K562 (cell line): ENCODE measurements at regions not wholly inside any gene's neighbourhood (a gene's known extent, or its start where the extent isn't known, plus 50 kb on each side); places are given as distances from the start of the nearest gene placed in this dataset.
A peak's percentile ranks its signal among the peaks of the same experiment; 100 is the strongest.

Experiments
- ATAC-seq: fragments of 200-7000 bp; cut with Tn5 transposase; 3 replicates; pipeline ENCODE4 v1.9.1; 2020; ENCODE audit warnings: moderate library complexity
- BruUV-seq: library from RNA; stranded (reverse); fragments of 400-500 nt; replicated peaks from 2 replicates; lab custom pipeline; 2021; lab: Mats Ljungman, UMichigan
- CTCF ChIA-PET: fragments of 300-600 bp; formaldehyde crosslinking; extraction: SDS; loops from one replicate; lab custom pipeline; 2021; ENCODE audit warnings: low intra/inter-chr PET ratio; lab: Yijun Ruan, JAX
- POLR2A ChIA-PET: fragments of 300-600, 350-650 bp; sonication (Branson Sonifier 250); formaldehyde crosslinking; extraction: SDS; loops from one replicate; lab custom pipeline; 2021; ENCODE audit warnings: antibody characterized with exemption, inconsistent platforms; lab: Yijun Ruan, JAX
- DNase-seq, 4 experiments: peaks; one replicate each; pipeline versions ENCODE4 v3.0.0 to v3.0.0-alpha.2; 2011 to 2018; ENCODE audit warnings: low spot score in 3 of 4, mixed read lengths in 3 of 4; ENCODE audit errors: extremely low read depth in 1 of 4
- FAIRE-seq: peaks from 2 replicates; lab custom pipeline; 2011; peaks lifted over from hg19 to GRCh38; lab: Jason Lieb, UNC
- H2AFZ ChIP-seq: 2 replicates; pipeline ENCODE4 v1.6.0; 2011; ENCODE audit warnings: low read depth, low read length, control low read depth, inconsistent platforms
- H3K27ac ChIP-seq: fragments of 200-600 bp; 3 replicates; pipeline ENCODE4 v1.8.0; 2011; ENCODE audit warnings: low read depth, mild to moderate bottlenecking, control low read depth, inconsistent platforms, low read length, moderate library complexity, mixed read lengths; ENCODE audit errors: extremely low read depth
- H3K27me3 ChIP-seq, 2 experiments: fragments of 300-600 bp in 1 of 2; 2 replicates in 1 of 2; 3 replicates in 1 of 2; pipeline versions ENCODE4 v1.6.0 to v1.8.0; 2011; ENCODE audit warnings: inconsistent platforms in 2 of 2, low read length in 2 of 2, mild to moderate bottlenecking in 1 of 2, mixed read lengths in 1 of 2, moderate library complexity in 1 of 2; ENCODE audit not compliant: control insufficient read depth in 2 of 2, insufficient read depth in 2 of 2
- H3K36me3 ChIP-seq: fragments of 300-600 bp; 3 replicates; pipeline ENCODE4 v1.8.0; 2011; ENCODE audit warnings: mild to moderate bottlenecking, low read length, inconsistent platforms; ENCODE audit not compliant: control insufficient read depth, insufficient read depth
- H3K4me1 ChIP-seq, 2 experiments: fragments of 200-600 bp in 1 of 2; replicated peaks in 1 of 2; 2 replicates in 1 of 2; 3 replicates in 1 of 2; pipeline versions ENCODE4 v1.5.1 to v1.8.0; 2011; ENCODE audit warnings: inconsistent platforms in 2 of 2, low read length in 2 of 2, mild to moderate bottlenecking in 1 of 2, mixed read lengths in 1 of 2, moderate library complexity in 1 of 2; ENCODE audit not compliant: control insufficient read depth in 2 of 2, insufficient read depth in 2 of 2
- H3K4me2 ChIP-seq: 2 replicates; pipeline ENCODE4 v1.6.1; 2011; ENCODE audit warnings: low read length, control low read depth, inconsistent platforms, mixed read lengths; ENCODE audit not compliant: insufficient read depth
- H3K4me3 ChIP-seq: fragments of 200-600 bp; sonication (generic), shearing (Covaris generic); 2 replicates; pipeline ENCODE4 v1.5.1; 2016; ENCODE audit warnings: control low read depth, inconsistent platforms
- H3K79me2 ChIP-seq: fragments of 200-600 bp; 3 replicates; pipeline ENCODE4 v1.8.0; 2011; ENCODE audit warnings: low read length, inconsistent platforms; ENCODE audit not compliant: control insufficient read depth, insufficient read depth
- H3K9ac ChIP-seq, 2 experiments: 2 replicates each; pipeline versions ENCODE4 v1.6.0 to v1.6.1; 2011; ENCODE audit warnings: low read depth in 2 of 2, low read length in 2 of 2, control low read depth in 1 of 2, inconsistent platforms in 1 of 2, mild to moderate bottlenecking in 1 of 2, mixed read lengths in 1 of 2; ENCODE audit not compliant: insufficient read depth in 1 of 2
- H3K9me1 ChIP-seq: one replicate; pipeline ENCODE4 v1.6.0; 2011; ENCODE audit warnings: inconsistent platforms, mild to moderate bottlenecking, low read length, moderate library complexity; ENCODE audit not compliant: control insufficient read depth, insufficient read depth
- H3K9me3 ChIP-seq: replicated peaks from 2 replicates; pipeline ENCODE4 v1.5.1; 2011; ENCODE audit warnings: low read depth, low read length, inconsistent platforms; ENCODE audit not compliant: control insufficient read depth, insufficient read depth
- H4K20me1 ChIP-seq: replicated peaks from 2 replicates; pipeline ENCODE4 v1.6.1; 2011; ENCODE audit warnings: low read length, inconsistent platforms, mixed read lengths; ENCODE audit not compliant: control insufficient read depth, insufficient read depth
- RBM17 ChIP-seq: fragments of 200-400 bp; formaldehyde crosslinking; IDR thresholded peaks from 2 replicates; pipeline ENCODE4 v1.6.1; 2017; ENCODE audit warnings: low read depth, mild to moderate bottlenecking, low read length, borderline replicate concordance
- ZBTB11 ChIP-seq, 3 experiments: fragments of 200-800 bp in 1 of 3; fragments of 250-450 bp in 1 of 3; fragments of 450-650 bp in 1 of 3; sonication (Bioruptor Pico) in 1 of 3; sonication (Bioruptor generic) in 1 of 3; formaldehyde crosslinking in 1 of 3; IDR thresholded peaks; 2 replicates each; pipeline versions ENCODE4 v1.6.1 to v1.8.0; 2016 to 2022; ENCODE audit warnings: mild to moderate bottlenecking in 2 of 3, missing genetic modification characterization in 2 of 3, missing compliant biosample characterization in 1 of 3, moderate library complexity in 1 of 3
- WGBS: fragments of 100-300 bp; shearing (Covaris generic); methylation state at CpG from one replicate; pipeline ENCODE4 v1.1.6; 2016; ENCODE audit warnings: low coverage, mixed read lengths; ENCODE audit not compliant: insufficient coverage; ENCODE audit errors: missing lambda C conversion rate; 5-methylcytosine and 5-hydroxymethylcytosine counted together
- in situ Hi-C: fragments of 300-500 bp; cut with MboI; formaldehyde crosslinking; loops from 4 replicates; pipeline ENCODE4 v1.15.0; 2018; ENCODE audit warnings: inconsistent platforms, mixed read lengths
- intact Hi-C: fragments of 100-400 bp; cut with micrococcal nuclease; formaldehyde crosslinking; loops from 2 replicates; pipeline ENCODE4 v1.14.2; 2022

GRCh38 chr1:106515375-106515774 is 541.1 kb upstream of the PRMT6 start:
- no peak overlapping the region for H3K4me2 ChIP-seq
- no peak overlapping the region for H3K4me3 ChIP-seq
- H2AFZ ChIP-seq = no peak overlapping the region
- H3K9me3 ChIP-seq = no peaks in the 10 kb centered on the region; the same call in 1 of the 2 replicates
- ChIA-PET CTCF (no interaction called here), POLR2A (no interaction called here)
- intact Hi-C loops (no loop called here), in situ Hi-C loops (no loop called here)
- H3K27me3 ChIP-seq = no peaks in the 10 kb centered on the region
- no peak for FAIRE-seq
- WGBS = 0% methylated on average over 3 of the region's 3 CpGs
- BruUV-seq = no TSS peak
- TF ChIP-seq ZBTB11 (CRISPR knock-in tag; IDR thresholded peaks at IDR 0.05) (peak in 1 of 3 experiments; percentile 56; a peak in 2 of 6 replicates), RBM17 (no peak)
- H3K9me1 ChIP-seq = no peaks in the 10 kb centered on the region
- no peak for DNase-seq
- no peaks in the 10 kb centered on the region for H3K36me3 ChIP-seq
- no peak overlapping the region for H3K27ac ChIP-seq
- no peaks in the 10 kb centered on the region for H3K4me1 ChIP-seq
- H4K20me1 ChIP-seq = no peaks in the 10 kb centered on the region
- H3K9ac ChIP-seq = no peak overlapping the region
- H3K79me2 ChIP-seq = no peaks in the 10 kb centered on the region
- no peak for ATAC-seq
